ENCODE measurements at regions not wholly inside any gene's neighbourhood (a gene's known extent, or its start where the extent isn't known, plus 50 kb on each side); places are given as distances from the start of the nearest gene placed in this dataset.

- TF ChIP-seq CTCF (IDR thresholded peaks at IDR 0.05 in 8 of 11, conservative IDR thresholded peaks at IDR 0.05 in 3 of 11) (peak in 5 of 11 experiments; percentile 16 to 31 (median 24)), POLR2A (IDR thresholded peaks at IDR 0.05) (no peak)
These were observed 384.4 kb upstream of the C2CD4B start for GRCh38 chr15:62549345-62549970.
